ENCODE measurements at regions not wholly inside any gene's neighbourhood (a gene's known extent, or its start where the extent isn't known, plus 50 kb on each side); places are given as distances from the start of the nearest gene placed in this dataset.

DNA sequence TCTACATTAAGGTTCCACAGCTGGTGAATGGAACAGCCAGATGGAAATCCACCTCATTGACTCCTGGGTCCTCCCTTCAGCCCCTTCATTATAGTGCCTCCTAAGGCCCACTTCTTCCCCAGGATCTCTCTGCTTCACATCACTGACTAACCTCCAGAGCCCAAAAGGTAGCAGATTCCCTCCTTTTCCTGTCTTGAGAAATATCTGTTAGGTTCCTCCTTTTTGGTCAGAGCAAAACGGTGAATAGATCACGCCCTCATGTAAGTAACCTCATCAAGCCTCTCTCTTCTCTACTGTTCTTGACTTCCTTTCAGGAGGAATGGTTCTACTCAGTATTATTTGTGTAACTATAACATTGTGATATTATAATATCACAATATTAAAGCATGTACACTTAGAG lies 155.0 kb upstream of the SRD5A2 start:
- H3K9ac ChIP-seq (ENCODE audit: low read length): no peak overlapping the region
- H3K9me3 ChIP-seq (ENCODE audit: control insufficient read depth, low read length): no peaks in the 10 kb centered on the region
- no peaks in the 10 kb centered on the region for H3K27me3 ChIP-seq (replicated peaks; ENCODE audit: control insufficient read depth, insufficient read depth, low read length)
- no peak overlapping the region for H3K4me3 ChIP-seq (ENCODE audit: low read length)
- no peaks in the 10 kb centered on the region for H3K4me1 ChIP-seq (ENCODE audit: control insufficient read depth, insufficient read depth, low read length)
- no peaks in the 10 kb centered on the region for H3K36me3 ChIP-seq (ENCODE audit: control insufficient read depth, insufficient read depth, low read length, severe bottlenecking)
- DNase-seq (ENCODE audit: low read depth): no peak

DNA sequence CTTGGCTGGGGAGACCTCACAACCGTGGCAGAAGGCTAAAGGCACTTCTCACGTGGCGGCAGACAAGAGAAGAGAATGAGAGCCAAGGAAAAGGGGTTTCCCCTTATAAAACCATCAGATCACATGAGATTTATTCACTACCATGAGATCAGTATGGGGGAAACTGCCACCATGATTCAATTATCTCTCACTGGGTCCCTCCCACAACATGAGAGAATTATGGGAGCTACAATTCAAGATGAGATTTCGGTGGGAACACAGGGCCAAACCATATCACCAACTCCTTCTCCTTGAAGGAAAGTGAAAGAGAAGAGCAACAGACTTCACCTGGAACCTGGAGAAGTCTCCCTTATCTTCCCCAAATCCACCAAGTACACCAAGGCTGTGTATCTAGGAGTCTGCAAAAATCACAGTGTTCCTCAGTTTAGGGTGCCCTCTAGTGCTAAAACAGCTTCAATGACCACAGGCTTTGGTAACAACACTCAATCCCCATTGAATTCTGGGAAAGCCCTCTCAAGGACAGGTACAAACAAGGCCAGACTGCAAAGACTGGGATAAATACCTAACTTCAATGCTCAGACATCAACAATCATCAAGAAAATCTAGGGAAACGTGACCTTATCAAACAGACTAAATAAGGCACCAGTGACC lies 148.8 kb upstream of the SRD5A2 start:
- Histone ChIP-seq H3K27me3 (replicated peaks; ENCODE audit: control insufficient read depth, insufficient read depth, low read length) (no peaks in the 10 kb centered on the region), H3K36me3 (ENCODE audit: control insufficient read depth, insufficient read depth, low read length, severe bottlenecking) (no peaks in the 10 kb centered on the region), H3K9ac (ENCODE audit: low read length) (no peak overlapping the region), H3K4me3 (ENCODE audit: low read length) (no peak overlapping the region), H3K9me3 (ENCODE audit: control insufficient read depth, low read length) (no peaks in the 10 kb centered on the region), H3K4me1 (ENCODE audit: control insufficient read depth, insufficient read depth, low read length) (no peaks in the 10 kb centered on the region)
- peak; percentile 62 for DNase-seq (ENCODE audit: low read depth)

DNA sequence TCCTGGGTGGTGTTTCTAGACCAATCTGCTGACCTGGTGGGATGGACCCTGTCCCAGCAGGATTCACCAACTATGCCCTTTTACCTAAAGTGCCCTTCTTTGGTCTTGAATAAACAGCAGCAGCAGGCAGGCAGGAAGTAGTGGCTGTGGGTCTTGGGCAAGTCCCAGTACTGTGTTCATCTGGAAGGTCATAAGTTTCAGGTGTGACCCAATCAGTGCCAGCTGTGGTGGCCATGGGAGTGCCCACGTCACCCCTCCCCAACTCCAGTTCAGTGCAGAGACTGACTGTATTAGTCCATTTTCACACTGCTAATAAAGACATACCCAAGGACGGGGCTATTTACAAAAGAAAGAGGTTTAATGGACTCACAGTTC lies 148.3 kb upstream of the SRD5A2 start:
- Histone ChIP-seq H3K36me3 (ENCODE audit: control insufficient read depth, insufficient read depth, low read length, severe bottlenecking) (no peaks in the 10 kb centered on the region), H3K27me3 (replicated peaks; ENCODE audit: control insufficient read depth, insufficient read depth, low read length) (no peaks in the 10 kb centered on the region), H3K4me3 (ENCODE audit: low read length) (no peak overlapping the region), H3K4me1 (ENCODE audit: control insufficient read depth, insufficient read depth, low read length) (no peaks in the 10 kb centered on the region), H3K9ac (ENCODE audit: low read length) (no peak overlapping the region), H3K9me3 (ENCODE audit: control insufficient read depth, low read length) (no peaks in the 10 kb centered on the region)
- DNase-seq (ENCODE audit: low read depth): no peak

DNA sequence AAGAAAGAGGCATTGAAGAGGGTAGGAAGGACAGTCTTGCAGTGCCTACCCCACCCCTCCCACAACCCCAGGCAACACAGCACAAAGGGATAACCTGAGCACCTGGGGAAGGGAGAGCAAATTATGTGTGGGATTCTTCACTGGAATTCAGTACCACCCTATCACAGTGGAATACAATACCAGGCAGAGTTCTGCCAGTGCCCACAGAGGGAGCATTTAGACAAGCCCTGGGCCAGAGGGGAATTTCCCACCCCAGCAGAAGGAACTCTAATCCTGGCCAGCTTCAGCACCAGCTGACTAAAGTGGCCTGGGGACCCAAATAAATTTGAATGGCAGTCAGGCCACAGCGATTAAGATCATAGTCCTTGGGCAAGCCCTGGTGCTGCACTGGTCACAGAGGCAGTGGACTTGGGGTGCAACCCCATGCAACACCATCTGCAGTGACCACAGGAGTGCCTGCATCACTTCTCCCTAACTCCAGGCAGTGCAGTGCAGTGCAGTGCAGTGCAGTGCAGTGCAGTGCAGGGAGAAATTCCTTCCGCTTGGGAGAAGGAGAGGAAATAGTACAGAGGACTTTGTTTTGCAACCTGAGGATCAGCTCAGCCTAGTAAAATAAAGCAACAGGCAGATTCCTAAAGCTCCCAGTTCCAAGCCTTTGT lies 147.8 kb upstream of the SRD5A2 start:
- Histone ChIP-seq H3K9me3 (ENCODE audit: control insufficient read depth, low read length) (no peaks in the 10 kb centered on the region), H3K36me3 (ENCODE audit: control insufficient read depth, insufficient read depth, low read length, severe bottlenecking) (no peaks in the 10 kb centered on the region), H3K9ac (ENCODE audit: low read length) (no peak overlapping the region), H3K27me3 (replicated peaks; ENCODE audit: control insufficient read depth, insufficient read depth, low read length) (no peaks in the 10 kb centered on the region), H3K4me1 (ENCODE audit: control insufficient read depth, insufficient read depth, low read length) (no peaks in the 10 kb centered on the region), H3K4me3 (ENCODE audit: low read length) (no peak overlapping the region)
- no peak for DNase-seq (ENCODE audit: low read depth)

DNA sequence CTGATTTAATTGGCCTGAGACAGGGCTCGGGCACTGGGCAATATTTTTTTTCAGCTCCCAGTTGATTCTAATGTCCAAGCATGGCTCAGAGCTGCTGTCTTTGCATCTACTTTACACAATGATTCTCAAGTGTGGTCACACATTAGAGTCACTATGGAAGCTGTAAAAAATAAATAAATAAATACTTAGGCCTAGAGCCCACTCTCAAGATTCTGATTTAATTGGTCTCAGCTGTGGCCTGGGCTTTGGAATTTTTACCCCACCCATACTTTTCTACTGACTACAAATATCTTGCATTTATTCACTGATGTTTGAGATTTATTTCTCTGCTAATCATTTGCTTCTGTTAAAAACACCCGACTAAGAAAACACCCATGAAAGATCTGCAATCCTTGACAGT lies 145.7 kb upstream of the SRD5A2 start:
- Histone ChIP-seq H3K36me3 (ENCODE audit: control insufficient read depth, insufficient read depth, low read length, severe bottlenecking) (no peaks in the 10 kb centered on the region), H3K9me3 (ENCODE audit: control insufficient read depth, low read length) (no peaks in the 10 kb centered on the region), H3K4me3 (ENCODE audit: low read length) (no peak overlapping the region), H3K27me3 (replicated peaks; ENCODE audit: control insufficient read depth, insufficient read depth, low read length) (no peaks in the 10 kb centered on the region), H3K9ac (ENCODE audit: low read length) (no peak overlapping the region), H3K4me1 (ENCODE audit: control insufficient read depth, insufficient read depth, low read length) (no peaks in the 10 kb centered on the region)
- no peak for DNase-seq (ENCODE audit: low read depth)

GRCh38 chr2:31725444-31725843 lies 144.7 kb upstream of the SRD5A2 start:
- no peak for DNase-seq (ENCODE audit: low read depth)
- Histone ChIP-seq H3K36me3 (ENCODE audit: control insufficient read depth, insufficient read depth, low read length, severe bottlenecking) (no peaks in the 10 kb centered on the region), H3K4me3 (ENCODE audit: low read length) (no peak overlapping the region), H3K27me3 (replicated peaks; ENCODE audit: control insufficient read depth, insufficient read depth, low read length) (no peaks in the 10 kb centered on the region), H3K9ac (ENCODE audit: low read length) (no peak overlapping the region), H3K4me1 (ENCODE audit: control insufficient read depth, insufficient read depth, low read length) (no peaks in the 10 kb centered on the region), H3K9me3 (ENCODE audit: control insufficient read depth, low read length) (no peaks in the 10 kb centered on the region)

- DNase-seq (ENCODE audit: low read depth): no peak
- Histone ChIP-seq H3K27me3 (replicated peaks; ENCODE audit: control insufficient read depth, insufficient read depth, low read length) (no peaks in the 10 kb centered on the region), H3K9ac (ENCODE audit: low read length) (no peak overlapping the region), H3K4me1 (ENCODE audit: control insufficient read depth, insufficient read depth, low read length) (no peaks in the 10 kb centered on the region), H3K9me3 (ENCODE audit: control insufficient read depth, low read length) (no peaks in the 10 kb centered on the region), H3K4me3 (ENCODE audit: low read length) (no peak overlapping the region), H3K36me3 (ENCODE audit: control insufficient read depth, insufficient read depth, low read length, severe bottlenecking) (no peaks in the 10 kb centered on the region)
Measured at GRCh38 chr2:31711737-31712136, 131.0 kb upstream of the SRD5A2 start.

DNA sequence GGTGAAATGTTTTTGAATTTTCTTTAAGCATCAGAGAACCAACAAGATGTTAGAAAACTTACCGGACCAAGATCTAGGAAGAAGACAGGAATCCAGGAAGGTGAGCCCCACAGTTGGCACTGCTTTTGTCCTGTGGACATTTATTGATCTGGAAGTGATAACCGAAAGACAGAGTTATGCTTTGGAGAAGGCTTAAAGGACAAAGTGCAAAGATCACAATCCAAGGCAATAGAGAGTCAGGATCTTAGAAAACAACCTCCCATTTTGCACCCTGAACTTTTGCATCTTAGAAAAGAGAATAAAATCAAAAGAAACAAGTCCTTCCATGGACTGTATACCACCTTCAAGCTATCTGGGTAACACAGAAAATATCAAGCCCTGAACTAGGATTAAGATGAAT lies 129.4 kb upstream of the SRD5A2 start:
- H3K4me1 ChIP-seq (ENCODE audit: control insufficient read depth, insufficient read depth, low read length): no peaks in the 10 kb centered on the region
- no peaks in the 10 kb centered on the region for H3K9me3 ChIP-seq (ENCODE audit: control insufficient read depth, low read length)
- H3K27me3 ChIP-seq (replicated peaks; ENCODE audit: control insufficient read depth, insufficient read depth, low read length): no peaks in the 10 kb centered on the region
- H3K36me3 ChIP-seq (ENCODE audit: control insufficient read depth, insufficient read depth, low read length, severe bottlenecking): no peaks in the 10 kb centered on the region
- H3K4me3 ChIP-seq (ENCODE audit: low read length): no peak overlapping the region
- DNase-seq (ENCODE audit: low read depth): no peak
- H3K9ac ChIP-seq (ENCODE audit: low read length): no peak overlapping the region

DNA sequence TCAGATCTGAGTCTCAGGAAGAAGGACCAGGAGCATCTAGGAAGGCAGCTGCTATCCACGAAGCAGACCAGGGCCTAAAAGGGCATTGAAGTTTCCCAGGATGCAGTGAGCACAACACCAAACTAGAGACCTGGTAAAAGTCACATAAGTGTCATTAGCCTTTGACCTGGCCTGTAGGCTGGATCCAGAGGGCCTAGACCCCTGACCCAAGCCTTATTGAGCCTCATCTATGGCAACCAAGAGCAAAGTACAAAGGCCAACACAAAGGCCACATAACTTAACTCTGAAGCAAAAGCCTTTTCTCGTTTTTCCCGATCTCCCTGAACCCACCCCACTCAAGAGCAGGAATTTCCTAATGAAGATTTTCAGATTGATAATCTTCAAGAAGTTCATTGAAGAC lies 127.3 kb upstream of the SRD5A2 start:
- Histone ChIP-seq H3K27me3 (replicated peaks; ENCODE audit: control insufficient read depth, insufficient read depth, low read length) (no peaks in the 10 kb centered on the region), H3K4me1 (ENCODE audit: control insufficient read depth, insufficient read depth, low read length) (no peaks in the 10 kb centered on the region), H3K9me3 (ENCODE audit: control insufficient read depth, low read length) (peaks cover 3% of the 10 kb centered on the region), H3K9ac (ENCODE audit: low read length) (no peak overlapping the region), H3K4me3 (ENCODE audit: low read length) (no peak overlapping the region), H3K36me3 (ENCODE audit: control insufficient read depth, insufficient read depth, low read length, severe bottlenecking) (no peaks in the 10 kb centered on the region)
- no peak for DNase-seq (ENCODE audit: low read depth)

DNA sequence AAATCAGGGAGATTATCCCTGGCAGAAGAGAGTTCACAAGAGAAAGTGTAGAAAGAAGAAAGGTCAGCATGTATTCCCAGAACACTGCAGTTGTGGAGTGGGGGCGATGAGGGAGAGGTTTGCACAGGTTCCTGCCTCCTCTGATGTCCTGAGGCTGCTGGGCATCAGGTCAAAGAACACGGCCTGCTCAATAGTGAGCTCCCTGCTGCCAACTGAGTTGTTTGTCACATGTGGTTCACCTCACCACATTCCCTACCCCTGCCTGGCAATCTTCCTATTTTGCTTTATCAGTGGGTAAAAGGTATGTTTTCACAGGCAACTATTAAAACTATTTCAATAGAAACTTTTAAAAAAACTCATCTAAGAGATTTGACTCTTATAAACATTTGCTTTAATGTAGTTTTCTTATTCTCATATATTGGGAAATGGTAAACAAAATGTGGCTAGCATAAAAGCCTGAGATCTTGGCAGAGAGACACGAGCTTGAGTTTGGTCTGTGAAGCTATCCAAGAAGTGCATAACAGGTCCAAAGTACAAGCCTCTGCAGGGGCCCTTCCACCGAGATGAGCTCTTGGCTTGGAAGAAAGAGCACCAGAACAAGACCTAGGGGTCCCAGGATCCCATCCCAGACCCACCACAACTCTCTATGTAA lies 123.9 kb upstream of the SRD5A2 start:
- no peak for DNase-seq (ENCODE audit: low read depth)
- Histone ChIP-seq H3K9ac (ENCODE audit: low read length) (no peak overlapping the region), H3K27me3 (replicated peaks; ENCODE audit: control insufficient read depth, insufficient read depth, low read length) (no peaks in the 10 kb centered on the region)

GRCh38 chr2:31703253-31703652 lies 122.5 kb upstream of the SRD5A2 start:
- H3K4me1 ChIP-seq (ENCODE audit: control insufficient read depth, insufficient read depth, low read length): no peaks in the 10 kb centered on the region
- H3K27me3 ChIP-seq (replicated peaks; ENCODE audit: control insufficient read depth, insufficient read depth, low read length): no peaks in the 10 kb centered on the region
- no peaks in the 10 kb centered on the region for H3K36me3 ChIP-seq (ENCODE audit: control insufficient read depth, insufficient read depth, low read length, severe bottlenecking)
- no peak overlapping the region for H3K9ac ChIP-seq (ENCODE audit: low read length)
- H3K4me3 ChIP-seq (ENCODE audit: low read length): no peak overlapping the region
- H3K9me3 ChIP-seq (ENCODE audit: control insufficient read depth, low read length): peaks cover 28% of the 10 kb centered on the region
- DNase-seq (ENCODE audit: low read depth): no peak

More for the DNA sequence above, 123.9 kb upstream of the SRD5A2 start:
- Histone ChIP-seq H3K9me3 (ENCODE audit: control insufficient read depth, low read length) (peaks cover 18% of the 10 kb centered on the region), H3K4me1 (ENCODE audit: control insufficient read depth, insufficient read depth, low read length) (no peaks in the 10 kb centered on the region), H3K4me3 (ENCODE audit: low read length) (no peak overlapping the region), H3K36me3 (ENCODE audit: control insufficient read depth, insufficient read depth, low read length, severe bottlenecking) (no peaks in the 10 kb centered on the region)

Data from adipocyte (in vitro differentiated cells).